ENCODE measurements at regions not wholly inside any gene's neighbourhood (a gene's known extent, or its start where the extent isn't known, plus 50 kb on each side); places are given as distances from the start of the nearest gene placed in this dataset.

DNA sequence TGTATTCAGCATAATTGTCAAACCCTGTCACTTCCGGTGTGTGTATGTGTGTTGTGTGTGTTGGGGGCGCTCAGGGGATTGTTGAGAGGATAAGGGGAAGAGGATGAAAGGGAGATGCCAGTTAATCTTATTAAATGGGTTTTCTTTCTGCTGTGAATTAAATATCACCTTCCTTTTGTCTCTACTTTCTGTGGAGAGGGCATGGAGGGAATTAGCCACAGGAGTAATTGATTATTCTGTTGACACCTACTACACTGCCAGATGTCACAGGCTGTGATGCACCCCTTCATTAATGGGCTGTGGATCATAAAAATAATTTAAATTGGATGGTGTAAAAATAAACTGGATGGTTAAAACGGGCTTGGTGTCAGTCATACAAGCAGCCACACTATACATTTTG, 311.9 kb downstream of the MDFIC start:
- no peaks in the 10 kb centered on the region for H3F3A ChIP-seq (ENCODE audit: insufficient read depth, low read length, poor library complexity, severe bottlenecking)
- no peaks in the 10 kb centered on the region for H4K20me1 ChIP-seq (ENCODE audit: insufficient read depth)
- no peaks in the 10 kb centered on the region for H3K79me2 ChIP-seq (replicated peaks; ENCODE audit: insufficient read depth, low read length)
- H2AFZ ChIP-seq (ENCODE audit: low read depth, low read length), result no peak overlapping the region
- TF ChIP-seq EP300 (conservative IDR thresholded peaks at IDR 0.05; ENCODE audit: poor library complexity, severe bottlenecking) (no peak), RAD21 (conservative IDR thresholded peaks at IDR 0.05) (no peak), EZH2 (IDR thresholded peaks at IDR 0.05; ENCODE audit: borderline replicate concordance, insufficient read depth, low read length, poor library complexity, severe bottlenecking) (no peak), MXI1 (conservative IDR thresholded peaks at IDR 0.05; ENCODE audit: poor library complexity, severe bottlenecking) (no peak), TAF1 (IDR thresholded peaks at IDR 0.05; ENCODE audit: low read depth) (no peak), SMC3 (conservative IDR thresholded peaks at IDR 0.05; ENCODE audit: poor library complexity) (no peak), POLR2AphosphoS5 (IDR thresholded peaks at IDR 0.05) (no peak)
- TF ChIP-seq, protein P1, sequence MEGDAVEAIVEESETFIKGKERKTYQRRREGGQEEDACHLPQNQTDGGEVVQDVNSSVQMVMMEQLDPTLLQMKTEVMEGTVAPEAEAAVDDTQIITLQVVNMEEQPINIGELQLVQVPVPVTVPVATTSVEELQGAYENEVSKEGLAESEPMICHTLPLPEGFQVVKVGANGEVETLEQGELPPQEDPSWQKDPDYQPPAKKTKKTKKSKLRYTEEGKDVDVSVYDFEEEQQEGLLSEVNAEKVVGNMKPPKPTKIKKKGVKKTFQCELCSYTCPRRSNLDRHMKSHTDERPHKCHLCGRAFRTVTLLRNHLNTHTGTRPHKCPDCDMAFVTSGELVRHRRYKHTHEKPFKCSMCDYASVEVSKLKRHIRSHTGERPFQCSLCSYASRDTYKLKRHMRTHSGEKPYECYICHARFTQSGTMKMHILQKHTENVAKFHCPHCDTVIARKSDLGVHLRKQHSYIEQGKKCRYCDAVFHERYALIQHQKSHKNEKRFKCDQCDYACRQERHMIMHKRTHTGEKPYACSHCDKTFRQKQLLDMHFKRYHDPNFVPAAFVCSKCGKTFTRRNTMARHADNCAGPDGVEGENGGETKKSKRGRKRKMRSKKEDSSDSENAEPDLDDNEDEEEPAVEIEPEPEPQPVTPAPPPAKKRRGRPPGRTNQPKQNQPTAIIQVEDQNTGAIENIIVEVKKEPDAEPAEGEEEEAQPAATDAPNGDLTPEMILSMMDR (IDR thresholded peaks at IDR 0.05; ENCODE audit: poor library complexity, severe bottlenecking), result no peak
- TF ChIP-seq, protein P2, sequence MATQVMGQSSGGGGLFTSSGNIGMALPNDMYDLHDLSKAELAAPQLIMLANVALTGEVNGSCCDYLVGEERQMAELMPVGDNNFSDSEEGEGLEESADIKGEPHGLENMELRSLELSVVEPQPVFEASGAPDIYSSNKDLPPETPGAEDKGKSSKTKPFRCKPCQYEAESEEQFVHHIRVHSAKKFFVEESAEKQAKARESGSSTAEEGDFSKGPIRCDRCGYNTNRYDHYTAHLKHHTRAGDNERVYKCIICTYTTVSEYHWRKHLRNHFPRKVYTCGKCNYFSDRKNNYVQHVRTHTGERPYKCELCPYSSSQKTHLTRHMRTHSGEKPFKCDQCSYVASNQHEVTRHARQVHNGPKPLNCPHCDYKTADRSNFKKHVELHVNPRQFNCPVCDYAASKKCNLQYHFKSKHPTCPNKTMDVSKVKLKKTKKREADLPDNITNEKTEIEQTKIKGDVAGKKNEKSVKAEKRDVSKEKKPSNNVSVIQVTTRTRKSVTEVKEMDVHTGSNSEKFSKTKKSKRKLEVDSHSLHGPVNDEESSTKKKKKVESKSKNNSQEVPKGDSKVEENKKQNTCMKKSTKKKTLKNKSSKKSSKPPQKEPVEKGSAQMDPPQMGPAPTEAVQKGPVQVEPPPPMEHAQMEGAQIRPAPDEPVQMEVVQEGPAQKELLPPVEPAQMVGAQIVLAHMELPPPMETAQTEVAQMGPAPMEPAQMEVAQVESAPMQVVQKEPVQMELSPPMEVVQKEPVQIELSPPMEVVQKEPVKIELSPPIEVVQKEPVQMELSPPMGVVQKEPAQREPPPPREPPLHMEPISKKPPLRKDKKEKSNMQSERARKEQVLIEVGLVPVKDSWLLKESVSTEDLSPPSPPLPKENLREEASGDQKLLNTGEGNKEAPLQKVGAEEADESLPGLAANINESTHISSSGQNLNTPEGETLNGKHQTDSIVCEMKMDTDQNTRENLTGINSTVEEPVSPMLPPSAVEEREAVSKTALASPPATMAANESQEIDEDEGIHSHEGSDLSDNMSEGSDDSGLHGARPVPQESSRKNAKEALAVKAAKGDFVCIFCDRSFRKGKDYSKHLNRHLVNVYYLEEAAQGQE (IDR thresholded peaks at IDR 0.05; ENCODE audit: borderline replicate concordance), result no peak
- no peaks in the 10 kb centered on the region for H3K36me3 ChIP-seq (ENCODE audit: insufficient read depth, low read length)
- H3K9me3 ChIP-seq (ENCODE audit: low read length), result no peaks in the 10 kb centered on the region
- H3K27me3 ChIP-seq (ENCODE audit: insufficient read depth, low read depth, low read length), result no peaks in the 10 kb centered on the region
- H3K27ac ChIP-seq (ENCODE audit: low read length), result no peak overlapping the region
- H3K9ac ChIP-seq (ENCODE audit: low read length), result no peak overlapping the region
- no peak overlapping the region for H3K4me3 ChIP-seq (ENCODE audit: low read length)
- H3K4me2 ChIP-seq (ENCODE audit: low read length), result no peak overlapping the region
- H3K9me2 ChIP-seq (ENCODE audit: insufficient read depth, low read length), result no peaks in the 10 kb centered on the region

DNA sequence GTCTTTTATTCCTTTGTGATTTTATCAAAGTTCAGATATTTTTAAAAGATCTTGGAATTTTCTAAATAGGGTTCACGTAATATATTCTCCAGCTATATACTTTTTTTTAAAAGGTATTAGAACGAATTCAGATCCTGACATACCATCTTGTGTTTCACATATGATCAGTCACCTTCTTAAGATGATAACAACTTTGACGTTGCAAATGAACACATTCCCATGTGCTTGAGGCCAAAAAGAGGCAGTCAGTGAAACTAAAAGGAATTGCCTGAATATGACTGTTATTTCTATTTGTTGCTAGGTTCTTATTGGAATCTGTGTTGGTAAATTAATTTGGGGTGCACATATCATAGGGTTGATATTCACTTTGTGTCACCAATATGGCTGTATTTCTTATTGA, 310.1 kb downstream of the MDFIC start:
- Histone ChIP-seq H3F3A (ENCODE audit: insufficient read depth, low read length, poor library complexity, severe bottlenecking) (no peaks in the 10 kb centered on the region), H3K27me3 (ENCODE audit: insufficient read depth, low read depth, low read length) (no peaks in the 10 kb centered on the region), H3K4me3 (ENCODE audit: low read length) (no peak overlapping the region), H3K4me2 (ENCODE audit: low read length) (no peak overlapping the region), H3K36me3 (ENCODE audit: insufficient read depth, low read length) (no peaks in the 10 kb centered on the region), H3K79me2 (replicated peaks; ENCODE audit: insufficient read depth, low read length) (no peaks in the 10 kb centered on the region), H3K9me2 (ENCODE audit: insufficient read depth, low read length) (no peaks in the 10 kb centered on the region), H3K9ac (ENCODE audit: low read length) (no peak overlapping the region), H4K20me1 (ENCODE audit: insufficient read depth) (no peaks in the 10 kb centered on the region), H3K9me3 (ENCODE audit: low read length) (no peaks in the 10 kb centered on the region), H3K27ac (ENCODE audit: low read length) (no peak overlapping the region), H2AFZ (ENCODE audit: low read depth, low read length) (no peak overlapping the region)
- TF ChIP-seq EP300 (conservative IDR thresholded peaks at IDR 0.05; ENCODE audit: poor library complexity, severe bottlenecking), result no peak
- no peak for TF ChIP-seq MXI1 (conservative IDR thresholded peaks at IDR 0.05; ENCODE audit: poor library complexity, severe bottlenecking)
- TF ChIP-seq, protein P1 (IDR thresholded peaks at IDR 0.05; ENCODE audit: poor library complexity, severe bottlenecking), result no peak
- no peak for TF ChIP-seq EZH2 (IDR thresholded peaks at IDR 0.05; ENCODE audit: borderline replicate concordance, insufficient read depth, low read length, poor library complexity, severe bottlenecking)
- TF ChIP-seq SMC3 (conservative IDR thresholded peaks at IDR 0.05; ENCODE audit: poor library complexity), result no peak
- TF ChIP-seq POLR2AphosphoS5 (IDR thresholded peaks at IDR 0.05), result no peak
- no peak for TF ChIP-seq RAD21 (conservative IDR thresholded peaks at IDR 0.05)

Measured in neural cell (in vitro differentiated cells).